ENCODE measurements at regions not wholly inside any gene's neighbourhood (a gene's known extent, or its start where the extent isn't known, plus 50 kb on each side); places are given as distances from the start of the nearest gene placed in this dataset.

DNA sequence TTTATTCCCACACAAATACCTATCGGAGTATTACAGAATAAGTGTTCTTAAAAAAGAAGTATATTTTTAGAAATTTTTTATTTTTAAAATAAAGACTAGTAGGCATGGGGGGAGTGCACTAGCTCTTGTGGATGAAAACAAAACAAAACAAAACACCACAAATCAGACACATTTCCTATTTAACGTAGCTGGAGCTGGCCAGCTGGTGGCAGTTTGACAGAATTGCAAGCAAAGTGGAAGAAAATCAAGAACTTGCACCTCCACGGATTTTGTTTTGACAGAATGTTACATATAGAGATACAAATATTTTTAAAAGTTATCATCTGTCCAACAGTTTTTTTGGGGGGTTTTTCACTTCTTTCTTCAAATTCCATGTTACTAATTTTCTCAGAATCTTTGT lies 63.6 kb upstream of the SNRPB2 start:
- H3K4me1 ChIP-seq (ENCODE audit: low read length) = no peaks in the 10 kb centered on the region
- no peaks in the 10 kb centered on the region for H3F3A ChIP-seq (ENCODE audit: insufficient read depth, low read length)
- H3K4me3 ChIP-seq (ENCODE audit: low read length) = no peak overlapping the region
- H3K4me2 ChIP-seq (ENCODE audit: low read depth, low read length) = no peak overlapping the region
- H3K27ac ChIP-seq (ENCODE audit: low read length) = no peak overlapping the region
- H3K27me3 ChIP-seq (replicated peaks; ENCODE audit: insufficient read depth, low read length) = no peaks in the 10 kb centered on the region
- no peak for TF ChIP-seq EZH2 (optimal IDR thresholded peaks at IDR 0.05; ENCODE audit: low read depth, low read length)
- TF ChIP-seq, protein P1, sequence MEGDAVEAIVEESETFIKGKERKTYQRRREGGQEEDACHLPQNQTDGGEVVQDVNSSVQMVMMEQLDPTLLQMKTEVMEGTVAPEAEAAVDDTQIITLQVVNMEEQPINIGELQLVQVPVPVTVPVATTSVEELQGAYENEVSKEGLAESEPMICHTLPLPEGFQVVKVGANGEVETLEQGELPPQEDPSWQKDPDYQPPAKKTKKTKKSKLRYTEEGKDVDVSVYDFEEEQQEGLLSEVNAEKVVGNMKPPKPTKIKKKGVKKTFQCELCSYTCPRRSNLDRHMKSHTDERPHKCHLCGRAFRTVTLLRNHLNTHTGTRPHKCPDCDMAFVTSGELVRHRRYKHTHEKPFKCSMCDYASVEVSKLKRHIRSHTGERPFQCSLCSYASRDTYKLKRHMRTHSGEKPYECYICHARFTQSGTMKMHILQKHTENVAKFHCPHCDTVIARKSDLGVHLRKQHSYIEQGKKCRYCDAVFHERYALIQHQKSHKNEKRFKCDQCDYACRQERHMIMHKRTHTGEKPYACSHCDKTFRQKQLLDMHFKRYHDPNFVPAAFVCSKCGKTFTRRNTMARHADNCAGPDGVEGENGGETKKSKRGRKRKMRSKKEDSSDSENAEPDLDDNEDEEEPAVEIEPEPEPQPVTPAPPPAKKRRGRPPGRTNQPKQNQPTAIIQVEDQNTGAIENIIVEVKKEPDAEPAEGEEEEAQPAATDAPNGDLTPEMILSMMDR (IDR thresholded peaks at IDR 0.05; ENCODE audit: low read length) = 0 out of 2 replicates have a peak, but pooled peaks have one; percentile 4
- no peaks in the 10 kb centered on the region for H3K9me3 ChIP-seq (replicated peaks; ENCODE audit: insufficient read depth, low read length)
- H2AFZ ChIP-seq (ENCODE audit: low read length) = no peak overlapping the region
- no peaks in the 10 kb centered on the region for H3K79me2 ChIP-seq (ENCODE audit: low read length)
- no peak for DNase-seq
- H4K20me1 ChIP-seq (ENCODE audit: insufficient read depth, low read length) = no peaks in the 10 kb centered on the region
- no peaks in the 10 kb centered on the region for H3K36me3 ChIP-seq (replicated peaks; ENCODE audit: insufficient read depth, low read length)
- no peaks in the 10 kb centered on the region for H3K9me2 ChIP-seq (replicated peaks; ENCODE audit: insufficient read depth, low read length)
- no peak overlapping the region for H3K9ac ChIP-seq (ENCODE audit: low read length)

DNA sequence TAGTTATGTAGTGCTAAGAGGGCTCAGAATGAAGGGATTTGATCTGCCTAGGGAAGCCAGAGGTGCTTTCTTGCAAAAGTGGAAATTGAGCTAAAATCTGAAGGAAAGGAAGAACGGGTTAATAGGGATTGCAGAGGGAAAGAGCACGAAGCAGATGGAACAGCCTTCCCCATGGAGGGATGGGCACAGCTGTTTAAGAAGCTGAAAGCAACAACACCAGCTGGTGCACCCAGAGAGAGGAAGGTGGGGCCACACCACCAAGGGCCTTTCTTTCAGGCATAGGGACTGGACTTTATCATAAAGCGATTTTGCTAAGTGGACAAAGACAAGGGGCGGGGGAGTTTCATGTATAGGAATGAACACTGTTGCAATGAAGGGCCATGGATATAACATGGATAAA lies 65.8 kb upstream of the SNRPB2 start:
- Histone ChIP-seq H3K9me2 (replicated peaks; ENCODE audit: insufficient read depth, low read length) (no peaks in the 10 kb centered on the region), H3K4me2 (ENCODE audit: low read depth, low read length) (no peak overlapping the region), H2AFZ (ENCODE audit: low read length) (no peak overlapping the region), H3K27ac (ENCODE audit: low read length) (no peak overlapping the region), H3K36me3 (replicated peaks; ENCODE audit: insufficient read depth, low read length) (no peaks in the 10 kb centered on the region), H3K27me3 (replicated peaks; ENCODE audit: insufficient read depth, low read length) (no peaks in the 10 kb centered on the region), H3F3A (ENCODE audit: insufficient read depth, low read length) (no peaks in the 10 kb centered on the region), H4K20me1 (ENCODE audit: insufficient read depth, low read length) (no peaks in the 10 kb centered on the region), H3K9me3 (replicated peaks; ENCODE audit: insufficient read depth, low read length) (no peaks in the 10 kb centered on the region), H3K4me3 (ENCODE audit: low read length) (no peak overlapping the region), H3K9ac (ENCODE audit: low read length) (no peak overlapping the region), H3K4me1 (ENCODE audit: low read length) (no peaks in the 10 kb centered on the region), H3K79me2 (ENCODE audit: low read length) (no peaks in the 10 kb centered on the region)
- TF ChIP-seq EZH2phosphoT487 (IDR thresholded peaks at IDR 0.05; ENCODE audit: low read length) = no peak
- TF ChIP-seq EZH2 (optimal IDR thresholded peaks at IDR 0.05; ENCODE audit: low read depth, low read length) = no peak
- TF ChIP-seq, protein P1 (IDR thresholded peaks at IDR 0.05; ENCODE audit: low read length) = no peak
- DNase-seq = no peak

DNA sequence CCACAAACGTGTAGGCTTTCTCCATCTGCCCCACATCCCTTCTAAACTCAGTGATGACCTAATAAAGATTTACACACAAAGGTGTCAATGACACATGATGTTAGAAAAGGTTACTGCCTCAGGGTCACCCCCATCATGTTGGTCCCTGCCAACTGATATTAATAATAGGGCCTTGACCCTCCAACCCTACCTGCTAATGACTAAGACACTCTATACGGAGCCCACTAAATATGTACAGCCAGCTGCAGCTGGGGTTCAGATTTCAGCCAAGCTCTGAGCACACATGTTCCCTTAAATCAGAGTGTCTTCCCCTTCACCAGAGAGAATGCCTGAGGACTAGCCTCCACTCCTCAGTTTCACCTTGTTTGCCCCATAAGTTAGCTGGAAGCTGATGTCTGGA lies 67.4 kb upstream of the SNRPB2 start:
- H3K9me3 ChIP-seq (replicated peaks; ENCODE audit: insufficient read depth, low read length) = no peaks in the 10 kb centered on the region

More for the DNA sequence above, 67.4 kb upstream of the SNRPB2 start:
- Histone ChIP-seq H3K27ac (ENCODE audit: low read length) (no peak overlapping the region), H3K4me1 (ENCODE audit: low read length) (no peaks in the 10 kb centered on the region), H3K9me2 (replicated peaks; ENCODE audit: insufficient read depth, low read length) (no peaks in the 10 kb centered on the region), H3K4me2 (ENCODE audit: low read depth, low read length) (no peak overlapping the region), H3K36me3 (replicated peaks; ENCODE audit: insufficient read depth, low read length) (no peaks in the 10 kb centered on the region), H3K4me3 (ENCODE audit: low read length) (no peak overlapping the region), H3K79me2 (ENCODE audit: low read length) (no peaks in the 10 kb centered on the region), H2AFZ (ENCODE audit: low read length) (no peak overlapping the region), H3K27me3 (replicated peaks; ENCODE audit: insufficient read depth, low read length) (no peaks in the 10 kb centered on the region), H3F3A (ENCODE audit: insufficient read depth, low read length) (no peaks in the 10 kb centered on the region), H4K20me1 (ENCODE audit: insufficient read depth, low read length) (no peaks in the 10 kb centered on the region), H3K9ac (ENCODE audit: low read length) (no peak overlapping the region)
- no peak for DNase-seq
- TF ChIP-seq EZH2 (optimal IDR thresholded peaks at IDR 0.05; ENCODE audit: low read depth, low read length) (no peak), EZH2phosphoT487 (IDR thresholded peaks at IDR 0.05; ENCODE audit: low read length) (no peak)
- TF ChIP-seq, protein P1 (IDR thresholded peaks at IDR 0.05; ENCODE audit: low read length) = no peak

All from MM.1S (cell line).